Lung (tissue), 11 donors: ENCODE measurements at regions not wholly inside any gene's neighbourhood (a gene's known extent, or its start where the extent isn't known, plus 50 kb on each side); places are given as distances from the start of the nearest gene placed in this dataset.
"Not testable (repeated sequence)": the region's sequence is repeated elsewhere in the genome, so short reads cannot be mapped to it uniquely, and the experiment has no call there.

Experiments
- ATAC-seq: fragments of 200-7000 bp; cut with Tn5 transposase; one replicate; pipeline ENCODE4 v1.9.1; 2020; ENCODE audit warnings: moderate number of reproducible peaks; ENCODE audit not compliant: insufficient read depth, low FRiP score
- DNase-seq, 3 donors: peaks; one replicate each; pipeline ENCODE4 v3.0.0-alpha.2; 2013 to 2017
- H3K27ac ChIP-seq, 2 donors: one replicate each; pipeline ENCODE4 v1.5.1; 2013; ENCODE audit warnings: mild to moderate bottlenecking in 2 of 2, moderate library complexity in 2 of 2, control low read depth in 1 of 2, inconsistent platforms in 1 of 2, low read depth in 1 of 2, low read length in 1 of 2
- H3K27me3 ChIP-seq, 3 donors: one replicate each; pipeline ENCODE4 v1.5.1; 2013; ENCODE audit warnings: low read length in 2 of 3; ENCODE audit not compliant: control insufficient read depth in 3 of 3, insufficient read depth in 3 of 3
- H3K36me3 ChIP-seq, 4 donors: one replicate each; pipeline ENCODE4 v1.5.1; 2013; ENCODE audit warnings: low read length in 4 of 4, mild to moderate bottlenecking in 1 of 4, moderate library complexity in 1 of 4; ENCODE audit not compliant: control insufficient read depth in 4 of 4, insufficient read depth in 4 of 4
- H3K4me1 ChIP-seq, 5 donors: one replicate each; pipeline ENCODE4 v1.5.1; 2013; ENCODE audit warnings: low read length in 5 of 5, mild to moderate bottlenecking in 2 of 5, moderate library complexity in 1 of 5; ENCODE audit not compliant: control insufficient read depth in 5 of 5, insufficient read depth in 5 of 5
- H3K4me3 ChIP-seq: one replicate; pipeline ENCODE4 v1.5.1; 2013; ENCODE audit warnings: mild to moderate bottlenecking, control low read depth, moderate library complexity
- H3K9ac ChIP-seq, 2 donors: one replicate each; pipeline ENCODE4 v1.5.1; 2013; ENCODE audit warnings: low read length in 2 of 2, control low read depth in 1 of 2; ENCODE audit not compliant: insufficient read depth in 1 of 2
- H3K9me3 ChIP-seq, 4 donors: one replicate each; pipeline ENCODE4 v1.5.1; 2013; ENCODE audit warnings: low read length in 3 of 4, mild to moderate bottlenecking in 1 of 4, moderate library complexity in 1 of 4; ENCODE audit not compliant: control insufficient read depth in 4 of 4, insufficient read depth in 3 of 4
- CTCF ChIP-seq: IDR thresholded peaks from 2 replicates; pipeline ENCODE4 v1.5.1; 2012; ENCODE audit warnings: mild to moderate bottlenecking; ENCODE audit errors: control extremely low read depth, extremely low read depth
- WGBS, 2 donors: extraction: QIAGEN DNeasy Blood & Tissue Kit; methylation state at CpG; one replicate each; pipeline ENCODE4 v1.1.7; 2013; 5-methylcytosine and 5-hydroxymethylcytosine counted together
- donor health status: control.
- donor health status: control.
- donor health status: Bipolar disorder and iron deficiency.
- donor health status: healthy.
- donor health status: DM: yes; HTN: yes; CAD: no.

- Histone ChIP-seq H3K36me3 (no peaks in the 10 kb centered on the region), H3K4me1 (no peaks in the 10 kb centered on the region), H3K27me3 (peaks cover 0 to 5% (median 0%) of the 10 kb centered on the region in 3 donors), H3K4me3 (no peak overlapping the region), H3K9me3 (no peaks in the 10 kb centered on the region), H3K27ac (no peak overlapping the region), H3K9ac (no peak overlapping the region)
- no peak for TF ChIP-seq CTCF
- WGBS, 2 donors = 91 to 93% methylated on average over 6 of the region's 6 CpGs
- no peak for ATAC-seq
- DNase-seq = no peak
These were observed 211.2 kb downstream of the RRAGC start for GRCh38 chr1:38648417-38648816.

- DNase-seq, H3K9me3 ChIP-seq, H3K4me1 ChIP-seq, H3K9ac ChIP-seq, H3K4me3 ChIP-seq, H3K36me3 ChIP-seq, H3K27me3 ChIP-seq, H3K27ac ChIP-seq, ATAC-seq: not testable (repeated sequence)
- 98% methylated on average over 11 to 34 of the region's 34 CpGs for WGBS, 2 donors
These were observed 212.2 kb downstream of the RRAGC start for GRCh38 chr1:38647341-38647740.

- ATAC-seq (no peak), DNase-seq (no peak)
- Histone ChIP-seq H3K27me3 (no peaks in the 10 kb centered on the region), H3K4me3 (no peak overlapping the region), H3K27ac (no peak overlapping the region), H3K9me3 (peaks cover 0 to 8% (median 1%) of the 10 kb centered on the region in 4 donors), H3K9ac (no peak overlapping the region), H3K4me1 (no peaks in the 10 kb centered on the region), H3K36me3 (no peaks in the 10 kb centered on the region)
- no peak for TF ChIP-seq CTCF
- 95 to 98% methylated on average over 8 of the region's 8 CpGs for WGBS, 2 donors
These were observed 215.5 kb downstream of the RRAGC start for GRCh38 chr1:38644092-38644491.

- Histone ChIP-seq H3K36me3 (no peaks in the 10 kb centered on the region), H3K4me1 (no peaks in the 10 kb centered on the region), H3K27me3 (no peaks in the 10 kb centered on the region), H3K9me3 (peaks cover 0 to 8% (median 1%) of the 10 kb centered on the region in 4 donors), H3K4me3 (no peak overlapping the region), H3K9ac (no peak overlapping the region), H3K27ac (no peak overlapping the region)
- TF ChIP-seq CTCF = no peak
- ATAC-seq (no peak), DNase-seq (no peak)
- 90 to 93% methylated on average over 7 of the region's 7 CpGs for WGBS, 2 donors
These were observed 217.9 kb downstream of the RRAGC start for GRCh38 chr1:38641661-38642060.
